ENCODE measurements at regions not wholly inside any gene's neighbourhood (a gene's known extent, or its start where the extent isn't known, plus 50 kb on each side); places are given as distances from the start of the nearest gene placed in this dataset.
"Not testable (repeated sequence)": the region's sequence is repeated elsewhere in the genome, so short reads cannot be mapped to it uniquely, and the experiment has no call there.

- DNase-seq (ENCODE audit: low spot score) = not testable (repeated sequence)
These were observed 121.7 kb downstream of the ATP6V0E2 start for GRCh38 chr7:149995369-149996026.

DNA sequence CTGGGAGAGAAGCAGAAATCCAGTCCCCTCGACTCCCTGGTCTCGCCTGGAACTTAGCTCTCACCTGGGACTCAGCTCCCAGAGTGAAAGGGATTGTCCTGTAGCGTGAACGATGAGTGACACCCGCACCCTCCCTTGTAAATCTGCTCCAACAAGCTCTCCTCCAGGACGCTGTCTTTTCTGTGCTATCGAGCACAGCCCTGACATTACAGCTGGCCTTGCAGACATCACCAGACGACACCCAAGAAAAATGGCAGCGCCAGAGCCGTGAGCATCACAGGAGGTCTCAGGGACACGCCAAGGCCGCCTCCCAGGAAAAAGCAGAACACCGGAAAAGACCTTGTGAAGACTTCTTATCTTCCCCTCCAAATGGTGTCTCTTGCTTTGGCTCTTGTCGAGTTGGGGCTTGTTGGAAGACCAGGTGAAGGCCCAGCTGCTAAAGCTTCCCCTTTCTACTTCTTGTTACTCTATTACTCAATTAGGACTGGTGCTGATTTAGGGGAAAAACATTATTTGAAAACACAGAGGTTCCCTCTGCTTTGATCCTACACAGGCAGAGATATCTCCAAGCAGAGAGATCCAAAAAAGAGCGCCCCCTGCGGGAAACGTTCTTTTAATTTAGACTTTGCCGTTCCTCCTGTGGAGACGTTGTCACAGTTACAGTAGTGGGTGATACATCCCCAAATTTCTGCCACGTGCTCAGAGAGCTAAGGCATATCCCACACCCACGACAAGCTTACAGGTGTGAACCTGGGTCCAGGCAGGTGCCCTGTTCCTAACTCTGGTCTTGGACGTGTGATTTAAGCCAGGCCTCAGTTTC is 127.2 kb downstream of the ATP6V0E2 start:
- not testable (repeated sequence) for DNase-seq (ENCODE audit: low spot score)

DNA sequence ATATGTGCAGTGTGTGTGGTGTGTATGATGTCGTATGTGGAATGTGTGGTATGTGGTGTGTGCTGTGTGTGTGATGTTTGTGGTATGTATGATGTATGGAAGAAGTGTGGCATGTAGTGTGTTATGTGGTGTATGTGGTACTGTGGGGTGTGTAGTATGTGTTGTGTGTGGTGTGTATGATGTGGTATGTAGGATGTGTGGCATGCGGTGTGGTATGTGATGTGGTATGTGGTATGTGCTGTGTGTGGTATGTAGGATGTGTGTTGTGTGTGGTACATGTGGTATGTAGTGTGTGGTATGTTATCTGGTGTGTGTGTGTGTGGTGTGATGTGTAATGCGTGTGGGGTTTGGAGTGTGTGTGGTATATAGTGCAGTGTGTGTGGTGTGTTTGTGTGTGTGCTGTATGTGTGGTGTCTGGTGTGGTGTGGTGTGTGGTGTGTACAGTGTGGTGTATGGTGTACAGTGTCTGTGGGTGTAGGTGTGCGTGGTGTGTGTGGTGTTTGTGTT is 129.6 kb downstream of the ATP6V0E2 start:
- no peak for DNase-seq (ENCODE audit: low spot score)

GRCh38 chr7:150003973-150004372 is 130.2 kb downstream of the ATP6V0E2 start:
- DNase-seq (ENCODE audit: low spot score) = not testable (repeated sequence)

DNA sequence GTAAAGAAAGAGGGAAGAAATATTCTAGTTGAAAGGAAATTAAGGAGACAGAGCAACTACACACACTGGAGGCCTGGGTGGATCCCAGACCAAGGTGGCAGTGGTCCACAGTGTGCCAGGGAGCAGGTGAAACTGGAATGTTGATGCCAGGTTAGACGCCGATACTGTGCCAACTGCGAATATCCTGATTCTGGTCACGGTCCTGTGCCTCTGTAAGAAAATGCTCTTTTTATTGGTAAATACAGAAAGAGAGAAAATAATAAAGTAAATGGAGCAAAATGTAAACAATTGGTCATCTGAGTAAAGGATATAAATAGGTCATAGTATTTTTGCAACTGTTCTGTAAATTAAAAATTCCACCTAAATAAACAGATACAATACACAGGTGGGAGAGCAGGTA is 131.1 kb downstream of the ATP6V0E2 start:
- DNase-seq (ENCODE audit: low spot score) = not testable (repeated sequence)

DNA sequence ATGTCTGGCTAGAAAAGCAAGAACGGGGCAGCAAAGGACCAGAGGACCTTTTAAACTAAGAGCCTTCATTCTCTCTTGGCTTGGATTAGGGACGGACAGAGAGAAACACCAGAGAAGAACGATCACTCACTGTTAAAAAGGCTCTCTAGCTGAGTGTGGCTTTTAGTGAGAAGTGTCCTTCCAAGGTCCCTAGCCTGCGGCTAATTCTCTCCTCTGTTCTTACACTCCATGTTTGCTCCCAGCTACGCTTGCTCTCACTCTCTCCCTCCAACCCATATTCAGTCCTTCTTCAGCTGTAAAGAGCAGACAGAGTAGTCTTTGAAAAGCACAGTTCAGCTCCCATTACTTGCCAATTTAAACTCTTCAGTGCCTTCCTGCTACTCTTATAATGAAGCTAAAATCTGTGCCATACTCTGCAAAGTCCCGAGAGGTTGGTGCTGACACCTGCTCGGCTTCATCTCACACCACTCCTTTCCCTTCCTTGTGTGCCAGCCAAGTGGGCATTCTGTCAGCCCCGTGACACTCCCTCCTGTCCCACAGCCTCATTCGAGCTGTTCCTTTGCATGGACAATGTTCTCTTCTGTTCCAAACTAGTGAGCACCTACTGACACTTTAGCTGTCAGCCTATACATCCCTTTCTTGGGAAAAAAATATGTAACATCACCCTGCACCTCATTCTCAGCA is 136.0 kb downstream of the ATP6V0E2 start:
- DNase-seq (ENCODE audit: low spot score) = not testable (repeated sequence)

DNA sequence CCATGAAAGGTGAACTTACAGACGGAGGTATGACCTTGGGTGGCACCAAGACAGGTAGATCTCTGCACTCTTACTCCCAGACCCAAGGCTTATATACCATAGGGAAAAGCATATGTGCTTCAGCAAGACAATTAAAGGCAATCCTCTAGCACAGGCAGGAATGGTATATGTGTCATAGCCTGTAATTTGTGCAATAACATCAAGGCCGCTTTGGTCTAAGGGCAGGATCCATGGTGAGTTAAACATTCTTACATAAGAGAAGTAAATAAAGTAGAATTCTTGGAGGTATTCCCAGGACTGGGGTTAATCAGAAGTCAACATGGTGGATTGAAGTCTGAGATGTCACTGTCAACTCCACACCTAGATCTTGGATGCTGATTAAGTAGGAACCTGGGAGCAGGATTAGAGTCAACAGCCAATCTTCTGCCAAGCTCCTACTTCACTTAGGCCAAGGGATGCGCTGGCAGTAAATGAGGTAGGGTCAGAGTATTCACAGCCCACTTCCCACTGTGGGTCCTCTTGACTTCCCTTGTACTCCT is 143.0 kb downstream of the ATP6V0E2 start:
- DNase-seq (ENCODE audit: low spot score) = not testable (repeated sequence)

- not testable (repeated sequence) for DNase-seq (ENCODE audit: low spot score)
These were observed 146.4 kb downstream of the ATP6V0E2 start for GRCh38 chr7:150020210-150020609.

DNA sequence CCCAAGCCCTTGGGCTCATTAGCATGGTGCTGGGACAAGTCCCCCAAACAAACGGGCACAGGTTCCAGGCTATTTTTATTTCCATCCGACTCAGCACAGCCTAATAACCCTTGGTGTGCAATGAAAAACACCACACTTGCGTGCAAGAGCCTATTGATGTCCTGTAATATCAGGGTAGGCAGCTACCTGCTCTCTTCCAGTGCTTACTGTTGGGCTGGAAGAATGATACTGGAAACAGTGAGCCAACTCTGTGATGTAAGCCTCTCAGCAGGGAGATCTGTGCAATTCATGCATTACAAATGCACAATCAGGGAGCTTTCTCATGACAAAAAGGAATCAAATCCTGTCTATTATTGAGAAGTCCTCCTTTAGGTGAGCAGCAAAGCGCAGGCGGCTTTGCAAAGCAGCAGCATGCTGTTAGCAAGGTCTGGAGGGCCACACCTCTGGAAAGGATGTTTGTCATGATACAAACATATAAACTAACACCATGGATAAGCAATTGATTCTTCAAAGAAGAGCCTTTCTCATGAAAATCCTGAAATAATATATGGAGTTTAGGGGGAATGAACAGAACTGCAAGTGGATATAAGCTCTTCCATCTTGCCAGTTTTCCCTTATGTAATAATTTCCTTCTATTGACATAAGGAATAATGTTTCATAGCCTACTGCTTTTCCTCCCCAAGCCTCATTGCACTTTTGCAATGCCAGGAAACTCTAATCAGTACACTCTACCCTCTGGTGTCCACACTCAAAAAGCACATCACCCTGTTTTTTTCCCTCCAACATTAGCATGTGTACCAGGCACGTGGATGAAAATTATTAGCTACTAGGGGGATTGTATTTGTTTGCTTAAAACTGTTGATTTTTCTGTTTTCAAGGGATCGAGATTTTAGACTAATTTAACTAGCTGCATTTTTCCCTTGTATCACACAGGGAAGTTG is 151.1 kb downstream of the ATP6V0E2 start:
- DNase-seq (ENCODE audit: low spot score) = not testable (repeated sequence)

DNA sequence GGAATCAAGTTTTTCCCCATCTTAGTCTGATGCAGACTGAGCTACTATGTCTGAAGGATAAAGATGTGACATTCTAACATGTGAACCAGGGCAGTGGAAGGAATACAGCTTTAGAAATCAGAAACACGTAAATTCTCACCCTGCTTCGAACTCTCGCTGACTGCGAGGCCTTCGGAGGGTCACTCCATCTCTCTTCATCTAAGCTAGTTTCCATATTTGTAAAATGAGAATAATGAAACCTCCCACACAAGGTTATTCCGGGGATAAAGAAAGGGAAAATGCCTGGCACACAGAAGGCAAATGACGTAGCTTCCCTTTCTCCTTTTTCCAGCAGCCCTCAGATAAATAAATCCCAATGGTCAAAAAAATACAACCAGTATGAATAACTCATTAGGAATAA is 152.0 kb downstream of the ATP6V0E2 start:
- DNase-seq (ENCODE audit: low spot score) = not testable (repeated sequence)

DNA sequence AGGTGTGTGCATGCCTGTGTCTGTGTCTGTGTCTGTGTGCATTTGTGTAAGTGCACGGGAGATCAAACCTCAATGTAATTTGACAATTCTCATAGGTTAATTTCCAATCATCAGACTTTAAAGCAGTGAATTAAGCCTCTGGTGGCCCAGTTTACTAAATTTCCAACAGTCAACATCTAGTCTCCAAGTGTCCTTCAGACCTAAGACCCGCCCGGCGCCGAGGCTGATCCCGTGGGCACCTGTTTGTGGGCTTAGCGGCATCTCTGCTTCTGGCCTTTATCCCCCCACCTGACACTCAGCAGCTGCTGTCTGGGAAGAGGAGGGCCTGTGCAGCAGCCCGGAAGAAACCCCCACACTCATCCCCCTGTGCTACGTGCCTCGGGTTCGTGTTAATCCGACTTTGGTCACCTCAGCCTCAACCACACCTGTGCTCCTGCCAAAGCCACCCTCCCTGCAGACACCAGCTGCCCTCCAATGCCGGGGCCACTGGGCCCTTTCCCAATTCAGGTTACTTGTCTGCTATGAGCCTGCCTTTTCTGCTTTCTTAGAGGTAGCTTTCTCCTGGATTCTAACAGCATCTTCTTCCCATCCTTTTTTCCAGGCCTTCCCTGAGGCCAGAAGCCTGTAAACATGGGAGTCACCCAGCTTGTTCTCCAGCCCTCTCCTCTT is 154.7 kb downstream of the ATP6V0E2 start:
- not testable (repeated sequence) for DNase-seq (ENCODE audit: low spot score)

- DNase-seq (ENCODE audit: low spot score) = not testable (repeated sequence)
These were observed 155.2 kb downstream of the ATP6V0E2 start for GRCh38 chr7:150029013-150029389.

GRCh38 chr7:150031733-150032132 is 158.0 kb downstream of the ATP6V0E2 start:
- not testable (repeated sequence) for DNase-seq (ENCODE audit: low spot score)

GRCh38 chr7:150033711-150034110 is 159.9 kb downstream of the ATP6V0E2 start:
- not testable (repeated sequence) for DNase-seq (ENCODE audit: low spot score)

DNA sequence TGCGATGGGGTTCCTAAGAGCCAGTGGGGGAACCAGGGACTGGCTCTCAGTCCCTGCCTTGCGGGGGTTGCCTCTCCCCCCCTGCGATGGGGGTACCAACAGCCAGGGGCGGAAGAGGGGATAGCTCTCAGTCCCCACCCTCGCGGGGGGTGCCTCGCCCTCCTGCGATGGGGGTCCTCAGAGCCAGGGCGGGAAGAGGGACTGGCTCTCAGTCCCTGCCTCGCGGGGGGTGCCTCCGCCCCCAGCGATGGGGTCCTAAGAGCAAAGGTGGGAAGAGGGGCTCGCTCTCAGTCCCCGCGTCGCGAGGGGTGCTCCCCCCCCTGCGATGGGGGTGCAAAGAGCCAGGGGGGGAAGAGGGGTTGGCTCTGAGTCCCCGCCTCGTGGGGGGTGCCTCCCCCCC is 162.0 kb downstream of the ATP6V0E2 start:
- DNase-seq (ENCODE audit: low spot score) = not testable (repeated sequence)

DNA sequence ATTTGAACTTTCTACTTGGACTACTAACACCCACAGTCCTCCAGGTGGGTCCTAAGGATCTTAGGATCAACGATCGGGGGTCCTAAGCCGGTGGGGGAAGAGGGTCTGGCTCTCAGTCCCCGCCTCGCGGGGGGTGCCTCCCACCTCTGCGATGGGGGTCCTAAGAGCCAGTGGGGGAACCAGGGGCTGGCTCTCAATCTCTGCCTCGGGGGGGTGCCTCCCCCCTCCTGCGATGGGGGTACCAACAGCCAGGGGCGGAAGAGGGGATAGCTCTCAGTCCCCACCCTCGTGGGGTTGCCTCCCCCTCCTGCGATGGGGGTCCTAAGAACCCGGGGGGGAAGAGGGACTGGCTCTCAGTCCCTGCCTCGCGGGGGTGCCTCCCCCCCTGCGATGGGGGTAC is 165.3 kb downstream of the ATP6V0E2 start:
- DNase-seq (ENCODE audit: low spot score) = not testable (repeated sequence)

- DNase-seq (ENCODE audit: low spot score) = not testable (repeated sequence)
These were observed 168.5 kb downstream of the ATP6V0E2 start for GRCh38 chr7:150042281-150042680.

GRCh38 chr7:150044771-150045170 is 171.0 kb downstream of the ATP6V0E2 start:
- peak; percentile 28 for DNase-seq (ENCODE audit: low spot score)

GRCh38 chr7:150045596-150045995 is 171.8 kb downstream of the ATP6V0E2 start:
- DNase-seq (ENCODE audit: low spot score) = not testable (repeated sequence)
